Activated CD4-positive, alpha-beta T cell treated with anti-CD3 and anti-CD28 coated beads for 36 hours (primary cell): ENCODE measurements at regions not wholly inside any gene's neighbourhood (a gene's known extent, or its start where the extent isn't known, plus 50 kb on each side); places are given as distances from the start of the nearest gene placed in this dataset.

Experiments used
- ATAC-seq: fragments of 200-7000 bp; cut with Tn5 transposase; one replicate; pipeline ENCODE4 v1.10.0; 2021; ENCODE audit warnings: mild to moderate bottlenecking, moderate library complexity
- CTCF ChIA-PET: fragments of 350-600 bp; sonication (Branson Sonifier 250); formaldehyde crosslinking; loops from one replicate; lab custom pipeline; 2021; ENCODE audit warnings: antibody characterized with exemption; lab: Charles Lee
- POLR2A ChIA-PET: fragments of 350-600 bp; sonication (Branson Sonifier 250); formaldehyde crosslinking; loops from one replicate; lab custom pipeline; 2021; ENCODE audit warnings: antibody characterized with exemption, inconsistent platforms; lab: Charles Lee
- DNase-seq: peaks from one replicate; pipeline ENCODE4 v3.0.0-alpha.2; 2020
- H3K27ac Mint-ChIP-seq: one replicate; pipeline ENCODE4 v1.8.0; 2021; ENCODE audit warnings: mixed read lengths
- H3K27me3 Mint-ChIP-seq: one replicate; pipeline ENCODE4 v1.8.0; 2021; ENCODE audit warnings: mixed read lengths
- H3K36me3 Mint-ChIP-seq: one replicate; pipeline ENCODE4 v1.8.0; 2021; ENCODE audit warnings: low read depth, mixed read lengths
- H3K4me1 Mint-ChIP-seq: one replicate; pipeline ENCODE4 v1.8.0; 2021; ENCODE audit warnings: mixed read lengths
- H3K4me3 Mint-ChIP-seq: one replicate; pipeline ENCODE4 v1.8.0; 2021; ENCODE audit warnings: mild to moderate bottlenecking, moderate library complexity, mixed read lengths
- H3K9me3 Mint-ChIP-seq: one replicate; pipeline ENCODE4 v1.8.0; 2021; ENCODE audit warnings: low read depth, mixed read lengths
- intact Hi-C, 2 experiments: fragments of 100-400 bp; cut with DNase I in 1 of 2; cut with micrococcal nuclease in 1 of 2; formaldehyde crosslinking; loops; one replicate each; pipeline versions ENCODE4 v1.14.2 to v1.15.1; 2022 to 2024; cut with DNase I, micrococcal nuclease

DNA sequence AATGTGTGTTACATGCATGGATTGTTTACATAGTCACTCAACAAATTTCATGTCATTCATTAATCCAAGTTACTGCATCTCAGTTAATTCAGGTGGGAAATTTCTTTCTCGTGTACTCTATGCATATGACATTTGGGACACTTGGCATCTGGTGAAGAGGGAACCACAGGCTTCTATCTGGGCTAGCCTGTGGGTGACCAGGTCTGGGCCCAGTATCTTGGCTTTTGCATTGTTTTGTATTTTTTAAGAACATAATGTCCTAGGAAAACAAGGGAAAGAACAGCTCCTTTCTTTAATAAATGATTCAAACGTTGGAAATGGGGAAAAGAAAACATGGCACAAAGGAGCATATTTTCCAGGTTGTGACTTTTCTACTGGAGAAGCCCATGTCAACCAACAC lies 331.1 kb downstream of the WDR11 start:
- Mint-ChIP-seq H3K36me3 (no peaks in the 10 kb centered on the region), H3K4me3 (no peak overlapping the region), H3K9me3 (no peaks in the 10 kb centered on the region), H3K27me3 (no peaks in the 10 kb centered on the region), H3K4me1 (no peaks in the 10 kb centered on the region), H3K27ac (no peak overlapping the region)
- no peak for ATAC-seq
- ChIA-PET CTCF (no interaction called here), POLR2A (no interaction called here)
- no peak for DNase-seq
- intact Hi-C loops = no loop called here

DNA sequence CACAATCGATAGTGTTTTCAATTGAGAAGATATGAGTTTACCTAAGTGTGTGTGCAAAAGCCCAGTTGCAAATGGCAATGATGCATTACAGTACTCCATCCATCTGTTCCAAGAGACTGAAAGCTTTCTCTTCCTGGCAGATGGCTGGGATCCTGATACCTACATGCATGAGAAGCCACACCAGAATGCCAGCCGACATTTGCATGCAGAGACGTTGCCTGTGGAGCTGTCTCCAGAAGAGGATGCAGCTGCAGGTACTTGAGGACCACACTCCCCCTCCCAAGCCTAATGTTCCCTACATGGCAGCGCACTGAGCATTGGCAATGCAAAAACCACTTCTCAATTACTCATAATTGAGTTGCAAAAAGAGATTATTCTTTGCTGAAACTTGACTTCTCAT lies 332.1 kb downstream of the WDR11 start:
- Mint-ChIP-seq H3K36me3 (no peaks in the 10 kb centered on the region), H3K4me3 (no peak overlapping the region), H3K9me3 (no peaks in the 10 kb centered on the region), H3K27ac (no peak overlapping the region), H3K27me3 (no peaks in the 10 kb centered on the region), H3K4me1 (no peaks in the 10 kb centered on the region)
- ChIA-PET POLR2A (no interaction called here), CTCF (no interaction called here)
- ATAC-seq (no peak), DNase-seq (no peak)
- intact Hi-C loops = no loop called here

DNA sequence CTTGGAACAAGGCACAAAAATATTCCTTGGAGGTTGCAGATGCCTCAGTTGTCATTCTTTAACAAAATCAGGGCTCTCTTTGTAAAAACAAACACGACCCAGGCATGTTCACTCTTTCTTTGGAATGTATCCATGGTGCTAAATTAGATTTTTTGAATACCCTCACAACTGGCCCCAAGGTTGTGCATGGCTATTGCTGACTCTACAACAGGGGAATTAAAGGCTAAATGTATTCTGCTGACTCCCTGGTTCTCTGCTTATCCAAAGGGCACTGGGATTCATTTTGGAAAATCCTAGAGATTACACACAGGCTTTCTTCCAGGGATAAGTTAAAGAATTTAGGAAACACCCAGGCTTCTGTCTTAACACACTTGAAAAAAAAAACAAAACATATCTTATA lies 332.5 kb downstream of the WDR11 start:
- H3K4me1 Mint-ChIP-seq = no peaks in the 10 kb centered on the region
- DNase-seq (no peak), ATAC-seq (no peak)
- intact Hi-C loops = no loop called here
- ChIA-PET CTCF (no interaction called here), POLR2A (no interaction called here)
- no peaks in the 10 kb centered on the region for H3K36me3 Mint-ChIP-seq
- no peak overlapping the region for H3K27ac Mint-ChIP-seq
- no peaks in the 10 kb centered on the region for H3K9me3 Mint-ChIP-seq
- H3K27me3 Mint-ChIP-seq = no peaks in the 10 kb centered on the region
- no peak overlapping the region for H3K4me3 Mint-ChIP-seq

DNA sequence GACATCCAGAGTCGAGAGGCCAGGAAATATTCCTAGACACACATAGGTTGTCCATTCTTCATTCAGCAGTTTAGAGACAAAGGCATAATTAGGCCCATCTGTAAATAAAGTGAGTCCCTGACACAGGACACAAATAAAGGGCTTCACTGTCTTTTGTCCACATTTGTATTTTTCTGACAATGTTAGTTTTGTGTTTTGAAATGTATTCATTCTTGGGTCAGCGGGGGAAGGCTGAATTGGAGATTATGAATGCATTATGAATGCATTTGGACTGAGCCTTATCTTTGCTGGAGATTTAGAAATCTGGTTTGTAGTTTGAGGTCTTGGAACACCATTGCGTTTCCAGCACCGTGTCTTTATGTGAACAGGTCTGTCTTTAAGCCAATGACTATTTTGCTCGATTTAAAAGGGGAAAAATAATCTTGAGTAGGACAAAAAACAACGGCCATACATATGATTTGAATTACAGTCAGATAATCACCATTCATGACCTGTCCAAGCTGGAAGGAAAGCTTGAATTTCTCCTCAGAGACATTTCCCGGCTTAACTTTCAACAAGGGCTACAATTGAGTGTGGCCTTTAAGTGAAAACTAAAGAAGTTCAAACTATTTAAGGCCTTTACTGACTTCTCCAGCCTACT lies 334.8 kb downstream of the WDR11 start:
- ATAC-seq (no peak), DNase-seq (no peak)
- no peaks in the 10 kb centered on the region for H3K9me3 Mint-ChIP-seq
- no peaks in the 10 kb centered on the region for H3K4me1 Mint-ChIP-seq
- H3K27ac Mint-ChIP-seq = no peak overlapping the region
- POLR2A ChIA-PET = no interaction called here
- intact Hi-C loops = loop anchor here in 1 of 2 experiments (1.0 kb wide), 1 partner anchor 44 kb away; no protein-coding TSS in a partner anchor
- CTCF ChIA-PET = no interaction called here
- no peaks in the 10 kb centered on the region for H3K27me3 Mint-ChIP-seq
- H3K36me3 Mint-ChIP-seq = no peaks in the 10 kb centered on the region
- no peak overlapping the region for H3K4me3 Mint-ChIP-seq

DNA sequence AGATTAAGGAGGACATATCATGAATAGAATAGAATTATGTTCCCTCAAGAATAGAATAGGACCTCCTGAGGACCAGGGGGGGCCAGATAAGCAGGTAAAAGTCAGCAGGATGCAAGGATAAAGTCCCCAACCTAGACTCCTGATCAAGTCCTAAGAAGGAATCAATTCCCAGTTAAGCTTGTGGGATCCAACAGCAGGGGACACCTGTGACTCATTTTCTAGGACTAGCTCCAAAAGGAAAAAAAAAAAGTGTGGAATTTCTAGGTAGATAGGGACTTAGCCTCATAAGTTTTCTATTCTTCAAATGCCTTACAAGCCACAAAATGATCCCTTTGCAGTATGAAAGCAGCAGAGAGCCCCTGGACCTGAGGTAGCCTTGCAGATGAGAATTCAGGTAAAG lies 336.2 kb downstream of the WDR11 start:
- no peaks in the 10 kb centered on the region for H3K4me1 Mint-ChIP-seq
- intact Hi-C loops = no loop called here
- no peaks in the 10 kb centered on the region for H3K36me3 Mint-ChIP-seq
- DNase-seq = no peak
- H3K9me3 Mint-ChIP-seq = no peaks in the 10 kb centered on the region
- ChIA-PET CTCF (interaction anchor here (0.6 to 1.3 kb wide), 2 partner anchors 10 to 12 kb away, joined by 3 read pairs; no protein-coding TSS in a partner anchor), POLR2A (no interaction called here)
- ATAC-seq = no peak
- no peak overlapping the region for H3K4me3 Mint-ChIP-seq
- no peaks in the 10 kb centered on the region for H3K27me3 Mint-ChIP-seq
- no peak overlapping the region for H3K27ac Mint-ChIP-seq

DNA sequence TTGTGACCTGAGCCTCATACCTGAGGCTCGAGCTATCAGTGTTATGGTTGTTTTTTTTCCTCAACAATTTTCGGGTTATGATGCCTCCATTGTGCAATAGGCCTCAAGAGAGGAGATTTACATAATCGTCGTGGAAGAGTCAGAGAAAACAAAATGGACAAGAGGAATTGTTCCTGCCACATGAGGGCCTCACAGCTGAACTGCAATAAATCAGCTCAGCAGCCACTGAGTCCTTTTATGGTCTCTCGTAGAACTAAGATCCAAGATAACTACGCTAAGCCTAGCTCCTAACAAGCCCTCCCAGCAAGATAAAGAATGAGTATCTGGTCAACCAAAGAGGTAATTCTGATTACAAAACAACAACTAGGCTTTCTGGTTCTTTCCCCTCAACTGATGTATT lies 336.8 kb downstream of the WDR11 start:
- Mint-ChIP-seq H3K27ac (no peak overlapping the region), H3K36me3 (no peaks in the 10 kb centered on the region), H3K9me3 (no peaks in the 10 kb centered on the region), H3K4me3 (no peak overlapping the region), H3K4me1 (no peaks in the 10 kb centered on the region), H3K27me3 (no peaks in the 10 kb centered on the region)
- intact Hi-C loops = no loop called here
- CTCF ChIA-PET = interaction anchor here (0.6 to 1.3 kb wide), 3 partner anchors 11 to 315 kb away, joined by 3 read pairs; no protein-coding TSS in a partner anchor
- POLR2A ChIA-PET = no interaction called here
- ATAC-seq (no peak), DNase-seq (no peak)

DNA sequence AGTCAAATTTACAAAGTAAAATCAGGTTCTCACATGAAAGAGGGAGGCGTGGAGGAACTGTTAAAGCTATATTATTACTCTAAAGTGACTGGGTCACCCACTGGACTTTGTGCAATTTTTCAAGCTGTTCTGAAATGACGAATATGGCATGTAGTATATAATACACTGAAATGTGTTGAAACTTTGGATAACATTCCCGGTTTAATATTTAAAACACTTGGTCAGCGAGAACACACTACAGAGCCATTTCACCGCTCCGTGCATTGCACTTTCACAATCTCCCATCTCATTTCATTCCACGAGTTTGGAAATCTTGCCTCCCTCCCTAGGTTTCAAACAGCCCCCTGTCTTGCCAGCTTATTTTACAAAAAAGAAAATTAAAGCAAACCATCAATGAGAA lies 337.9 kb downstream of the WDR11 start:
- intact Hi-C loops = no loop called here
- no peaks in the 10 kb centered on the region for H3K4me1 Mint-ChIP-seq
- H3K4me3 Mint-ChIP-seq = no peak overlapping the region
- no peaks in the 10 kb centered on the region for H3K9me3 Mint-ChIP-seq
- ATAC-seq (no peak), DNase-seq (no peak)
- ChIA-PET CTCF (no interaction called here), POLR2A (no interaction called here)
- no peaks in the 10 kb centered on the region for H3K27me3 Mint-ChIP-seq
- H3K27ac Mint-ChIP-seq = no peak overlapping the region
- no peaks in the 10 kb centered on the region for H3K36me3 Mint-ChIP-seq

DNA sequence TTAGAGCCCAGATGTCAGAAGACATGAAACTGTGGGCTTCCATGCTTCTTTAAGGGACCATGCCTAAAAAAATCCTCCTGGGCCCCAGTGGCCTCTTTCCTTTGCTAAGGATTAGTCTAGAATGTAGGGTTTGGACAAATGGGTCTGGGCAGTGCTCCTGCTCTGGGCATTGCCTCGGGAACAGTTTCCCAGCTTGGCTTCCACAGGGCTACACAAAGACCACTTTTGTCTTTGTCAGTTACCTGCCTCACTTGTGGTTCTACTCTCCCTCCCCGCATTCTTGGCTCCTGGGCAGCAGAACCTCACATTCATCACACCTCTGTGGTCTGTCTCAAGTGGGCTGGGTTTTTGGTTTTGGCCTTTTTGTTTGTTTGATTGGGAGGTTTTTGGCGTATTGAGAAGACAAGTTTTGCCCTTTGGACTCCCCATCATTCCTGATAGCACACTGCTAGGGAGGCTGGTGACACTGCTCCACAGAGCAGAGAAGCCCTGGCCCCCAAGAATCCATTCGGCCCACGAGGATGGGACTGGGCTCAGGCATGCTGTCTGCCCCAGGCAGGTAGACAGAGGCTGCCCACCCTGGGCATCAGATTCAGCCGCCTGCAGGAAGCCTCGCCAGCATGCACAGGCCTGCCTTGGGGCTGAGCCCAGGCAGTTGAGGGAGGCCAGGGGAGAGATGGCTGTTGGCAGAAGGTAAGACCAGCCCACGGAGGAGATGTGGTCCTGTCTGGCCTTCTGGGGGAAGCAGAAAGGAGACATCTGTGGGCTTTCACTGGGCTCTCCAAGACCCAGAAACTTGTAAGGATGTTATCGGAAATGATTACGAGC lies 343.7 kb downstream of the WDR11 start:
- no peaks in the 10 kb centered on the region for H3K4me1 Mint-ChIP-seq
- ATAC-seq (no peak), DNase-seq (no peak)
- H3K9me3 Mint-ChIP-seq = no peaks in the 10 kb centered on the region
- H3K36me3 Mint-ChIP-seq = no peaks in the 10 kb centered on the region
- H3K27ac Mint-ChIP-seq = no peak overlapping the region
- no peaks in the 10 kb centered on the region for H3K27me3 Mint-ChIP-seq
- intact Hi-C loops = no loop called here
- H3K4me3 Mint-ChIP-seq = no peak overlapping the region
- POLR2A ChIA-PET = no interaction called here
- CTCF ChIA-PET = no interaction called here

DNA sequence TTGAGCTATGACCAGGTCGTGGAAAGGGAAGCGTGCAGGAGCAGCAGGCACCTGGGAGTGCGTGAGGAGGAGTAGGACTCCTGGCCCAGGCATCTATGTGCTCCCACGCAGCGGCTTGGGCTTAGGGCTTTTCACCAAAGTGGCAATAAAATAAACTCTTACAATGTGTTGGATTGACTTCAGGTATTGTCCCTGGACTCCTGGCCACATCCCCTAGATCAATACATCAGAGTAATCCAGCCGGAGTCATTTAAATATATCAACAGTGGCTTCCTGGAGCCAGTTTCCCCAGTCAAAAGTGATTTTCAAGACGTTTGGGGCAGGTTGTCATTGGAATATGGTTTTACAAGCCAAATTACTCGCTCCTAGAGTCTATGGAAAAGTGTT lies 344.4 kb downstream of the WDR11 start:
- ChIA-PET POLR2A (no interaction called here), CTCF (no interaction called here)
- no peaks in the 10 kb centered on the region for H3K36me3 Mint-ChIP-seq
- ATAC-seq (no peak), DNase-seq (no peak)
- no peak overlapping the region for H3K27ac Mint-ChIP-seq
- no peak overlapping the region for H3K4me3 Mint-ChIP-seq
- H3K4me1 Mint-ChIP-seq = no peaks in the 10 kb centered on the region
- H3K9me3 Mint-ChIP-seq = no peaks in the 10 kb centered on the region
- no peaks in the 10 kb centered on the region for H3K27me3 Mint-ChIP-seq
- intact Hi-C loops = no loop called here

DNA sequence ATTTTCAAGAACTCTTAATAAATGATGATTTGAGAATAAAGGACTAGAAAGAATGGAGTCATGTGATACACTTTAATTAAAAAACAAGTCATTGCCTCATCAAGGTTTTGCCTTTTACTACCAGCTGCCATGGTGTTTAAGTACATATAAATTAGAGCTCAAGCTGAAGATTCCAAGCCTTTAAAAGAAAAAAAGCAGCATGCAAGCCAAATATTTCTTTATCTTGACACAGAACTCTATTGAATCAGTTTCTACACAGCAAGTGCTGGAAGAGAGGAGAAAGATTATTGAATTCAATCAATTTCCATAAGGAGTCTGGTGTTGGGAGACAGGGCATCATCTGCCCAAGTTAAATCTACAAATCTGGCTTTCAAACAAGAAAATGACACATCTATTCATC lies 347.9 kb downstream of the WDR11 start:
- Mint-ChIP-seq H3K4me3 (no peak overlapping the region), H3K36me3 (no peaks in the 10 kb centered on the region), H3K4me1 (no peaks in the 10 kb centered on the region), H3K27me3 (no peaks in the 10 kb centered on the region), H3K9me3 (peaks cover 3% of the 10 kb centered on the region), H3K27ac (no peak overlapping the region)
- DNase-seq (no peak), ATAC-seq (no peak)
- ChIA-PET CTCF (no interaction called here), POLR2A (no interaction called here)
- intact Hi-C loops = no loop called here

DNA sequence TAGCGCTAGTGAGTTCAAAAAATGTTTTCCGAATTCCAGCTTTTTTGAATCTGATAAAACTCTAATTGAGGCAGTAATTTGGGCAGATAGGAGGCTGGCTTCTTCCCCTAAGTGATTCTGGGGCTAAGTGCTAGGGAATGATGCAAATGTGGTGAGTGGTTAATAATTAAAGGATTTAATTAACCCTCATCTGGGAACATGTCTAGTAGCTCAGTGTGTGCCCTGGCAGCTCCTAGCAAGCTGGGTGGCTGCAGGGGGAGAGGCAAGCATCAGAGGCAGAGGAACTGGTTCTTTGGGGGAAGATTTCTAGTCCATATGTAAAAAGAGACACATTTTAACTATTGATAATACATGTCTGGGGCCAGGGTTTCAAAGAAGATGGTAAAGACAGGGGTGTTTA lies 354.5 kb downstream of the WDR11 start:
- Mint-ChIP-seq H3K4me3 (no peak overlapping the region), H3K4me1 (no peaks in the 10 kb centered on the region), H3K36me3 (no peaks in the 10 kb centered on the region), H3K27me3 (peaks cover 2% of the 10 kb centered on the region), H3K27ac (no peak overlapping the region), H3K9me3 (peaks cover 3% of the 10 kb centered on the region)
- intact Hi-C loops = no loop called here
- CTCF ChIA-PET = no interaction called here
- DNase-seq (no peak), ATAC-seq (no peak)
- POLR2A ChIA-PET = no interaction called here

DNA sequence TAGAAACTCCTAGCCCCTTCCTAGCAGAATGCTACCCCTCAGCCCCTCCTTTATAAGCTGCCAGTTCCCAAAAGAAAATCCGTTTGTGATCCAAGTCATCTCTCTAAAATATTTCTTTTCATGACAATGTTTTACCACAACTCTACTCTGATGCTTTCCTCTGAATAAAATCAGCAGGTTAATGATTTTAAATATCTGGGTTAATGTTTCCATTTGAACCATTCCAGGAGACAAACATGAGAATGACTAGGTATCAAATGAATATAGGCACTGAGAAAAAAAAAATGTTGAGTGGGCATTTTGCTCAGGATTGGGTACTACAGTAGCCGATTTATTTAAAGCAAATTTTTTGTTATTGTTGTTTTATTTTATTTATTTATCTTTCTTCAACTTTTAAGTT lies 360.3 kb downstream of the WDR11 start:
- POLR2A ChIA-PET = no interaction called here

More for the DNA sequence above, 360.3 kb downstream of the WDR11 start:
- Mint-ChIP-seq H3K27ac (no peak overlapping the region), H3K36me3 (no peaks in the 10 kb centered on the region), H3K4me1 (no peaks in the 10 kb centered on the region), H3K4me3 (no peak overlapping the region), H3K27me3 (peaks cover 2% of the 10 kb centered on the region), H3K9me3 (no peaks in the 10 kb centered on the region)
- no peak for DNase-seq
- CTCF ChIA-PET = no interaction called here
- no peak for ATAC-seq
- intact Hi-C loops = no loop called here
